Mesenchymal stem cell (in vitro differentiated cells and primary cell): ENCODE measurements at regions not wholly inside any gene's neighbourhood (a gene's known extent, or its start where the extent isn't known, plus 50 kb on each side); places are given as distances from the start of the nearest gene placed in this dataset.

Source experiments
- DNase-seq: peaks from one replicate; pipeline ENCODE4 v3.0.0-alpha.2; 2013
- H2AFZ ChIP-seq: one replicate; pipeline ENCODE4 v1.6.1; 2013; ENCODE audit warnings: low read depth, mild to moderate bottlenecking, control low read depth, inconsistent platforms, low read length, moderate library complexity
- H2AK5ac ChIP-seq: 2 replicates; pipeline ENCODE4 v1.6.1; 2013; ENCODE audit warnings: low read length, moderate library complexity, mild to moderate bottlenecking, inconsistent platforms; ENCODE audit not compliant: severe bottlenecking
- H2BK120ac ChIP-seq: one replicate; pipeline ENCODE4 v1.6.1; 2013; ENCODE audit warnings: low read depth, mild to moderate bottlenecking, inconsistent platforms, low read length, moderate library complexity
- H2BK12ac ChIP-seq, 2 experiments: one replicate each; pipeline ENCODE4 v1.6.1; 2013; ENCODE audit warnings: inconsistent platforms in 2 of 2, low read length in 2 of 2, mild to moderate bottlenecking in 2 of 2, moderate library complexity in 2 of 2, control low read depth in 1 of 2
- H2BK15ac ChIP-seq: one replicate; pipeline ENCODE4 v1.6.1; 2013; ENCODE audit warnings: mild to moderate bottlenecking, low read depth, inconsistent platforms; ENCODE audit not compliant: poor library complexity, severe bottlenecking
- H2BK5ac ChIP-seq: 2 replicates; pipeline ENCODE4 v1.6.1; 2013; ENCODE audit warnings: low read depth, mild to moderate bottlenecking, low read length, control low read depth, inconsistent platforms; ENCODE audit not compliant: poor library complexity, severe bottlenecking
- H3K14ac ChIP-seq, 2 experiments: one replicate each; pipeline ENCODE4 v1.6.1; 2013; ENCODE audit warnings: inconsistent platforms in 2 of 2, low read length in 2 of 2, control low read depth in 1 of 2, mild to moderate bottlenecking in 1 of 2, moderate library complexity in 1 of 2
- H3K18ac ChIP-seq, 2 experiments: one replicate each; pipeline ENCODE4 v1.6.1; 2013; ENCODE audit warnings: inconsistent platforms in 2 of 2, low read length in 2 of 2, control low read depth in 1 of 2, low read depth in 1 of 2, mild to moderate bottlenecking in 1 of 2
- H3K23ac ChIP-seq, 2 experiments: one replicate each; pipeline ENCODE4 v1.6.1; 2013; ENCODE audit warnings: inconsistent platforms in 2 of 2, low read length in 2 of 2, mild to moderate bottlenecking in 2 of 2, moderate library complexity in 2 of 2, control low read depth in 1 of 2
- H3K27ac ChIP-seq: 2 replicates; pipeline ENCODE4 v1.5.1; 2013; ENCODE audit warnings: mild to moderate bottlenecking, moderate library complexity, low read length, control low read depth, inconsistent platforms; ENCODE audit not compliant: poor library complexity, severe bottlenecking
- H3K27me3 ChIP-seq, 2 experiments: 2 replicates each; pipeline versions ENCODE4 v1.6.1 to v1.7.0; 2013; ENCODE audit warnings: low read length in 2 of 2, mild to moderate bottlenecking in 2 of 2, moderate library complexity in 2 of 2, control low read depth in 1 of 2, inconsistent platforms in 1 of 2; ENCODE audit not compliant: control insufficient read depth in 1 of 2, insufficient read depth in 1 of 2
- H3K36me3 ChIP-seq, 2 experiments: 2 replicates each; pipeline versions ENCODE4 v1.6.1 to v1.7.0; 2013; ENCODE audit warnings: low read length in 2 of 2, control low read depth in 1 of 2, inconsistent platforms in 1 of 2, low read depth in 1 of 2, mild to moderate bottlenecking in 1 of 2; ENCODE audit not compliant: insufficient read depth in 2 of 2, control insufficient read depth in 1 of 2
- H3K4ac ChIP-seq, 2 experiments: one replicate each; pipeline ENCODE4 v1.6.1; 2013; ENCODE audit warnings: inconsistent platforms in 2 of 2, low read length in 2 of 2, mild to moderate bottlenecking in 2 of 2, moderate library complexity in 2 of 2, control low read depth in 1 of 2, low read depth in 1 of 2
- H3K4me1 ChIP-seq: 2 replicates; pipeline ENCODE4 v1.6.1; 2013; ENCODE audit warnings: low read depth, low read length, control low read depth; ENCODE audit not compliant: control insufficient read depth, insufficient read depth
- H3K4me2 ChIP-seq: 2 replicates; pipeline ENCODE4 v1.6.1; 2013; ENCODE audit warnings: low read length, mild to moderate bottlenecking, inconsistent platforms; ENCODE audit not compliant: poor library complexity, severe bottlenecking
- H3K4me3 ChIP-seq, 2 experiments: 2 replicates each; pipeline versions ENCODE4 v1.5.1 to v1.7.0; 2013; ENCODE audit warnings: low read length in 2 of 2, mild to moderate bottlenecking in 2 of 2, control low read depth in 1 of 2, low read depth in 1 of 2; ENCODE audit not compliant: insufficient read depth in 1 of 2
- H3K79me1 ChIP-seq: replicated peaks from 2 replicates; pipeline ENCODE4 v1.6.1; 2013; ENCODE audit warnings: mild to moderate bottlenecking, control low read depth, low read length, inconsistent platforms; ENCODE audit not compliant: poor library complexity, severe bottlenecking
- H3K9ac ChIP-seq: 2 replicates; pipeline ENCODE4 v1.7.0; 2013; ENCODE audit warnings: mild to moderate bottlenecking, low read length, moderate library complexity
- H3K9me3 ChIP-seq: 2 replicates; pipeline ENCODE4 v1.7.0; 2013; ENCODE audit warnings: mild to moderate bottlenecking, low read length; ENCODE audit not compliant: control insufficient read depth
- H4K8ac ChIP-seq: one replicate; pipeline ENCODE4 v1.6.1; 2013; ENCODE audit warnings: inconsistent platforms, mild to moderate bottlenecking, low read length, moderate library complexity
- H4K91ac ChIP-seq: one replicate; pipeline ENCODE4 v1.6.1; 2013; ENCODE audit warnings: mild to moderate bottlenecking, low read length, inconsistent platforms
- WGBS: methylation state at CpG from one replicate; pipeline ENCODE4 v1.1.7; 2013; ENCODE audit warnings: mixed read lengths; 5-methylcytosine and 5-hydroxymethylcytosine counted together

- 96% methylated on average over 8 of the region's 9 CpGs for WGBS
- Histone ChIP-seq H2BK15ac (no peak overlapping the region), H2BK120ac (no peak overlapping the region), H4K91ac (no peak overlapping the region), H2BK12ac (no peak overlapping the region), H3K4me3 (no peak overlapping the region), H2BK5ac (no peak overlapping the region), H4K8ac (no peak overlapping the region), H3K4me1 (peaks cover 4% of the 10 kb centered on the region), H3K4ac (no peak overlapping the region), H3K27me3 (peaks cover 0 to 20% of the 10 kb centered on the region in 2 experiments), H3K14ac (no peak overlapping the region), H3K23ac (no peak overlapping the region), H3K18ac (no peak overlapping the region), H3K79me1 (no peaks in the 10 kb centered on the region), H3K9ac (no peak overlapping the region), H2AFZ (no peak overlapping the region), H2AK5ac (no peak overlapping the region), H3K9me3 (no peaks in the 10 kb centered on the region), H3K4me2 (no peak overlapping the region), H3K27ac (no peak overlapping the region), H3K36me3 (no peaks in the 10 kb centered on the region)
- DNase-seq: no peak
Observed at GRCh38 chr11:116129456-116129855, 625.2 kb upstream of the CADM1 start.

- H4K91ac ChIP-seq: no peak overlapping the region
- H3K4ac ChIP-seq: no peak overlapping the region
- H2AFZ ChIP-seq: no peak overlapping the region
Observed at GRCh38 chr11:116126562-116126961, 622.3 kb upstream of the CADM1 start.

GRCh38 chr11:116124922-116125714 lies 620.9 kb upstream of the CADM1 start:
- Histone ChIP-seq H3K27me3 (peaks cover 0 to 20% of the 10 kb centered on the region in 2 experiments), H2AK5ac (no peak overlapping the region), H2AFZ (no peak overlapping the region), H3K4ac (no peak overlapping the region), H3K4me1 (no peaks in the 10 kb centered on the region), H4K91ac (no peak overlapping the region), H2BK15ac (no peak overlapping the region), H2BK12ac (no peak overlapping the region), H2BK5ac (no peak overlapping the region), H2BK120ac (no peak overlapping the region), H3K36me3 (no peaks in the 10 kb centered on the region), H3K4me2 (no peak overlapping the region), H3K9ac (no peak overlapping the region), H3K18ac (no peak overlapping the region), H3K23ac (no peak overlapping the region), H3K79me1 (no peaks in the 10 kb centered on the region), H3K27ac (no peak overlapping the region), H4K8ac (no peak overlapping the region), H3K9me3 (no peaks in the 10 kb centered on the region), H3K14ac (peak overlapping the region in 1 of 2 experiments; percentile 11), H3K4me3 (no peak overlapping the region)
- 67% methylated on average over 7 of the region's 9 CpGs for WGBS
- DNase-seq: no peak

More at GRCh38 chr11:116126562-116126961, 622.3 kb upstream of the CADM1 start:
- Histone ChIP-seq H2BK5ac (no peak overlapping the region), H3K9me3 (no peaks in the 10 kb centered on the region), H2AK5ac (no peak overlapping the region), H2BK120ac (no peak overlapping the region), H3K23ac (no peak overlapping the region), H3K79me1 (no peaks in the 10 kb centered on the region), H3K9ac (no peak overlapping the region), H3K27me3 (peaks cover 0 to 20% of the 10 kb centered on the region in 2 experiments), H3K4me3 (no peak overlapping the region), H2BK15ac (no peak overlapping the region), H3K14ac (no peak overlapping the region), H3K36me3 (no peaks in the 10 kb centered on the region), H3K18ac (no peak overlapping the region), H3K4me2 (no peak overlapping the region), H3K27ac (no peak overlapping the region), H4K8ac (no peak overlapping the region), H2BK12ac (no peak overlapping the region), H3K4me1 (peaks cover 4% of the 10 kb centered on the region)
- 100% methylated on average over 2 of the region's 3 CpGs for WGBS
- no peak for DNase-seq

GRCh38 chr11:116123739-116124138 lies 619.5 kb upstream of the CADM1 start:
- H3K36me3 ChIP-seq: no peaks in the 10 kb centered on the region
- no peak overlapping the region for H3K4me3 ChIP-seq
- no peak overlapping the region for H2BK12ac ChIP-seq
- H2BK15ac ChIP-seq: no peak overlapping the region
- no peak overlapping the region for H2BK120ac ChIP-seq
- H3K27me3 ChIP-seq: peaks cover 0 to 20% of the 10 kb centered on the region in 2 experiments
- no peak overlapping the region for H3K4ac ChIP-seq
- no peaks in the 10 kb centered on the region for H3K79me1 ChIP-seq
- no peak overlapping the region for H4K8ac ChIP-seq
- no peak overlapping the region for H3K4me2 ChIP-seq
- H4K91ac ChIP-seq: no peak overlapping the region
- H3K9ac ChIP-seq: no peak overlapping the region
- no peak overlapping the region for H2AFZ ChIP-seq
- no peaks in the 10 kb centered on the region for H3K9me3 ChIP-seq
- no peak for DNase-seq
- no peaks in the 10 kb centered on the region for H3K4me1 ChIP-seq
- WGBS: 87% methylated on average over 5 of the region's 5 CpGs
- H3K18ac ChIP-seq: no peak overlapping the region
- H2AK5ac ChIP-seq: no peak overlapping the region
- no peak overlapping the region for H3K14ac ChIP-seq
- no peak overlapping the region for H3K23ac ChIP-seq
- H3K27ac ChIP-seq: no peak overlapping the region
- H2BK5ac ChIP-seq: no peak overlapping the region
